Fibroblast of the aortic adventitia (primary cell): ENCODE measurements at regions not wholly inside any gene's neighbourhood (a gene's known extent, or its start where the extent isn't known, plus 50 kb on each side); places are given as distances from the start of the nearest gene placed in this dataset.

ENCODE experiments used
- DNase-seq: peaks from one replicate; pipeline ENCODE4 v3.0.0-alpha.2; 2010; ENCODE audit warnings: low read depth
- H3K4me3 ChIP-seq: 2 replicates; pipeline ENCODE4 v1.5.1; 2011; ENCODE audit warnings: low read depth, mild to moderate bottlenecking, control low read depth, low read length, moderate library complexity
- TF ChIP-seq, protein P1 (sequence below): IDR thresholded peaks from 2 replicates; pipeline ENCODE4 v1.5.1; 2011; ENCODE audit warnings: mild to moderate bottlenecking, low read length, control low read depth, inconsistent platforms; ENCODE audit not compliant: insufficient read depth

DNA sequence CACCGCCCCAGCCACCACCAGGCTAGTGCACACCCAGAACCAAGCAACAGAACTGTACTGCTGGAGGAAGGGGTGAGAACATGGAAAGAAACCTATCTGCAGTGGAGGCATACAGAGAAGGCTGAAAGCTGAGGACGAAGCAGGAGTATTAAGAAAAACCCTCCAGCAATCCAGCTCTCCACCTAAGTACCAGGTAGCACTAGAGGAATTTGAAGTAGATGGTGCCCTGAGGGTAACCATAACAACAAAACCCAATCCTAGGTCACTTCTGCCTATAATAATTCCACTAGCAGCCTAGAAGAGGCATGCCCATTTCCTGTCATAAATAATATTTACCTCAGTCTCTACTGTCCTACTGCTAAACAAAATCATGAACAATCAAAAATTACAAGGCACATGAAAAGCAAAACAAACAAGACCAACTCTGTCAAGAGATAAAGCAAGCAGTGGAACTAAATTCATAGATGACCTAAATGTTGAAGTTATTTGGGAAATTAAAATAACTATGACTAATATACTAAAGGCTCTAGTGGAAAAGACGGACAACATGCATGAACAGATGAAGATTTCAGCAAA, 51.1 kb downstream of the HYCC1 start:
- no peak overlapping the region for H3K4me3 ChIP-seq
- no peak for DNase-seq
- TF ChIP-seq, protein P1, sequence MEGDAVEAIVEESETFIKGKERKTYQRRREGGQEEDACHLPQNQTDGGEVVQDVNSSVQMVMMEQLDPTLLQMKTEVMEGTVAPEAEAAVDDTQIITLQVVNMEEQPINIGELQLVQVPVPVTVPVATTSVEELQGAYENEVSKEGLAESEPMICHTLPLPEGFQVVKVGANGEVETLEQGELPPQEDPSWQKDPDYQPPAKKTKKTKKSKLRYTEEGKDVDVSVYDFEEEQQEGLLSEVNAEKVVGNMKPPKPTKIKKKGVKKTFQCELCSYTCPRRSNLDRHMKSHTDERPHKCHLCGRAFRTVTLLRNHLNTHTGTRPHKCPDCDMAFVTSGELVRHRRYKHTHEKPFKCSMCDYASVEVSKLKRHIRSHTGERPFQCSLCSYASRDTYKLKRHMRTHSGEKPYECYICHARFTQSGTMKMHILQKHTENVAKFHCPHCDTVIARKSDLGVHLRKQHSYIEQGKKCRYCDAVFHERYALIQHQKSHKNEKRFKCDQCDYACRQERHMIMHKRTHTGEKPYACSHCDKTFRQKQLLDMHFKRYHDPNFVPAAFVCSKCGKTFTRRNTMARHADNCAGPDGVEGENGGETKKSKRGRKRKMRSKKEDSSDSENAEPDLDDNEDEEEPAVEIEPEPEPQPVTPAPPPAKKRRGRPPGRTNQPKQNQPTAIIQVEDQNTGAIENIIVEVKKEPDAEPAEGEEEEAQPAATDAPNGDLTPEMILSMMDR: no peak

GRCh38 chr7:22958742-22959141, 55.2 kb downstream of the HYCC1 start:
- no peak for DNase-seq
- TF ChIP-seq, protein P1: no peak
- H3K4me3 ChIP-seq: no peak overlapping the region

DNA sequence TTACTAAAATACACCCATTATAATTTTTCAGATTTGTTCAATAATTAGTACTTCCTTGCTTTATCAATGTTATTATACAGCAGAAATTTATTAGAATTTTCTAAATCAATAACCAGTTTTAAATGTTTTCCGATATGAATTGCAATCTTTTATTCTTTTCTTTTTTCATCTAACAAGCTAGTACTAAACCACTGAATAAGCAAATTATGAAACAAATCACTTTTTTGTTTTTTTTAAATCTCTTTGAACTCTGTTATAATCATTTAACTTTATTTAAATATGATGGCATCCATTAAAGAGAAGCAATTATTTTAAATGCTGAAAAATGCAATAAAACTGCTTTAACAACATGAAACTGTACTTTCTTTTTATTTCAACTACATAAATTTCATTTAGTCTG, 59.7 kb downstream of the HYCC1 start:
- H3K4me3 ChIP-seq: no peak overlapping the region
- DNase-seq: no peak
- TF ChIP-seq, protein P1: no peak

- TF ChIP-seq, protein P1: no peak
- H3K4me3 ChIP-seq: no peak overlapping the region
- DNase-seq: no peak
Observed at GRCh38 chr7:22952306-22953015, 61.5 kb downstream of the HYCC1 start.

GRCh38 chr7:22949944-22950343, 64.0 kb downstream of the HYCC1 start:
- H3K4me3 ChIP-seq: no peak overlapping the region
- peak; percentile 10 for DNase-seq
- TF ChIP-seq, protein P1: peak; percentile 16

GRCh38 chr7:22949221-22949620, 64.7 kb downstream of the HYCC1 start:
- TF ChIP-seq, protein P1: no peak
- DNase-seq: no peak
- no peak overlapping the region for H3K4me3 ChIP-seq
